ENCODE measurements at regions not wholly inside any gene's neighbourhood (a gene's known extent, or its start where the extent isn't known, plus 50 kb on each side); places are given as distances from the start of the nearest gene placed in this dataset.

GRCh38 chr14:62428429-62429203, 616.6 kb downstream of the KCNH5 start:
- H2BK120ac ChIP-seq (ENCODE audit: low read depth, low read length), result peak overlapping the region; percentile 94
- H3K9me1 ChIP-seq (ENCODE audit: insufficient read depth, low read length), result no peaks in the 10 kb centered on the region
- H2BK20ac ChIP-seq (ENCODE audit: low read depth, low read length), result peak overlapping the region; percentile 71
- no peak overlapping the region for H3K9ac ChIP-seq (ENCODE audit: low read depth, low read length)
- no peaks in the 10 kb centered on the region for H3K27me3 ChIP-seq (ENCODE audit: control insufficient read depth, insufficient read depth, low read length)
- no peak overlapping the region for H2AFZ ChIP-seq (replicated peaks; ENCODE audit: low read length, poor library complexity)
- peak overlapping the region; percentile 32; the same call in 1 of the 2 replicates for H3K56ac ChIP-seq (ENCODE audit: extremely low read depth, insufficient read depth, low read length)
- H2AK9ac ChIP-seq (replicated peaks; ENCODE audit: low read depth, low read length, poor library complexity), result no peak overlapping the region
- H3K23ac ChIP-seq (ENCODE audit: low read depth, low read length), result 0 out of 2 replicates have a peak overlapping the region, but pooled peaks have one; percentile 11
- H3K27ac ChIP-seq (ENCODE audit: insufficient read depth, low read length), result peak overlapping the region; percentile 57
- ChIA-PET POLR2A (ENCODE audit: unreplicated experiment) (no interaction called here), CTCF (no interaction called here)
- TF ChIP-seq RCOR1 (IDR thresholded peaks at IDR 0.05; ENCODE audit: insufficient replicate concordance, low read length) (no peak), NFE2L2 (IDR thresholded peaks at IDR 0.05; ENCODE audit: low read depth, low read length) (0 out of 2 replicates have a peak, but pooled peaks have one; percentile 51), CEBPB (IDR thresholded peaks at IDR 0.05; ENCODE audit: low read depth, low read length) (0 out of 2 replicates have a peak, but pooled peaks have one; percentile 11), ELK1 (IDR thresholded peaks at IDR 0.05; ENCODE audit: borderline replicate concordance, low read depth, low read length) (no peak), POLR2A (IDR thresholded peaks at IDR 0.05; ENCODE audit: low read depth, low read length) (no peak)
- no peak overlapping the region for H2AK5ac ChIP-seq (ENCODE audit: low read depth, low read length)
- peak overlapping the region; percentile 53 to 79; a peak in 3 of 4 replicates for H4K8ac ChIP-seq (ENCODE audit: low read depth in 2 of 2, low read length in 2 of 2)
- no peaks in the 10 kb centered on the region for H3K79me1 ChIP-seq (ENCODE audit: low read depth in 1 of 2, low read length in 2 of 2)
- intact Hi-C loops (cut with micrococcal nuclease) (no loop called here), dilution Hi-C loops (cut with HindIII; ENCODE audit: low sequenced_read_pairs, unreplicated experiment) (no loop called here), in situ Hi-C loops (cut with MboI; ENCODE audit: low sequenced_read_pairs) (no loop called here)
- DNase-seq (peak; percentile 65), ATAC-seq (ENCODE audit: low read depth) (peak; percentile 69)
- H2BK15ac ChIP-seq (ENCODE audit: low read depth, low read length), result peak overlapping the region; percentile 30; the same call in 1 of the 3 replicates
- peak overlapping the region; percentile 82 for H3K14ac ChIP-seq (replicated peaks; ENCODE audit: low read depth, low read length)
- H3K4ac ChIP-seq (ENCODE audit: low read depth, low read length), result peak overlapping the region; percentile 80
- peaks cover 14% of the 10 kb centered on the region for H3K9me3 ChIP-seq (ENCODE audit: control insufficient read depth, insufficient read depth, low read length)
- H4K91ac ChIP-seq (ENCODE audit: insufficient read depth, low read depth, low read length), result peak overlapping the region; percentile 66
- H3K18ac ChIP-seq (ENCODE audit: low read depth, low read length), result peak overlapping the region; percentile 76
- H3K4me3 ChIP-seq (ENCODE audit: insufficient read depth, low read depth, low read length), result no peak overlapping the region
- peak overlapping the region; percentile 93; the same call in 1 of the 2 replicates for H4K5ac ChIP-seq (ENCODE audit: low read depth, low read length)
- no CpG with 5 or more reads among the region's 5 CpGs for WGBS, 2 experiments (ENCODE audit: extremely low coverage in 2 of 2, insufficient read length in 1 of 2)
- H2BK5ac ChIP-seq (ENCODE audit: low read depth, low read length, poor library complexity, severe bottlenecking), result peak overlapping the region; percentile 83
- H3K4me1 ChIP-seq (ENCODE audit: control insufficient read depth, insufficient read depth, low read length), result peaks cover 6% of the 10 kb centered on the region; the same call in 1 of the 2 replicates
- no TSS peak for BruUV-seq (replicated peaks)
- peak overlapping the region; percentile 73; the same call in 1 of the 2 replicates for H3K4me2 ChIP-seq (ENCODE audit: low read depth, low read length)
- no peaks in the 10 kb centered on the region for H3K36me3 ChIP-seq (ENCODE audit: control insufficient read depth, insufficient read depth, low read length)
- H4K20me1 ChIP-seq (ENCODE audit: insufficient read depth, low read length), result no peaks in the 10 kb centered on the region

Measured in IMR-90 (cell line).